ENCODE measurements at regions not wholly inside any gene's neighbourhood (a gene's known extent, or its start where the extent isn't known, plus 50 kb on each side); places are given as distances from the start of the nearest gene placed in this dataset.

DNA sequence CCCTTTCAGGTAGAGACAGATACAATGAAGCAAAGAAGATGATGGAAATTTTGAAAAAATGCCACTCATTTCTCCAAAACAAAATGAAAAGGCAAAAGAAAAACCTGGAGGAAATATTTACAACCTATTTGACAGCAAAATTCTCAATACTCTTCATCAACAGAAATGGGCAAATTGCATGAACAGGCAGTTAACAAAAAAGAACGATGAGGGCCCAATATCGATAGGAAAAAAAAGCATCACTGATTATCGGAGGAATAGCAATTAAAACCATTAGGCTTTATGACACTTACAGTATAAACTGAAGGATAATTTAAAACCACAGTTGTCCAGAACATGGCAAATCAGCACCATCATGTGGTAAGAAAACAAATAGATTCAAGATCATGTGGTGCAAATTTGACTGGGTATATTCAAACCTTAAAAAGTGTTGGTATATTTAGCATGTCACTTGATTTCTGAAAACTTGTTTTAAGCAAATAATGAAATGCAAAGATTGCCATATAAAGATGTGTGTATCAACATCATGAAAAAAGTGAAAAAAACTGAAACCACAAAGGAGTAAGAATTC, 222.9 kb downstream of the BRD1 start:
- no peaks in the 10 kb centered on the region for H3F3A ChIP-seq (replicated peaks; ENCODE audit: low read depth)
- no peaks in the 10 kb centered on the region for H3K79me2 ChIP-seq (replicated peaks; ENCODE audit: insufficient read depth)
- no peak for ATAC-seq
- no peaks in the 10 kb centered on the region for H3K9me2 ChIP-seq (ENCODE audit: insufficient read depth)
- no peak overlapping the region for H2AFZ ChIP-seq
- no peak overlapping the region for H3K4me3 Mint-ChIP-seq
- TF ChIP-seq, protein P1, sequence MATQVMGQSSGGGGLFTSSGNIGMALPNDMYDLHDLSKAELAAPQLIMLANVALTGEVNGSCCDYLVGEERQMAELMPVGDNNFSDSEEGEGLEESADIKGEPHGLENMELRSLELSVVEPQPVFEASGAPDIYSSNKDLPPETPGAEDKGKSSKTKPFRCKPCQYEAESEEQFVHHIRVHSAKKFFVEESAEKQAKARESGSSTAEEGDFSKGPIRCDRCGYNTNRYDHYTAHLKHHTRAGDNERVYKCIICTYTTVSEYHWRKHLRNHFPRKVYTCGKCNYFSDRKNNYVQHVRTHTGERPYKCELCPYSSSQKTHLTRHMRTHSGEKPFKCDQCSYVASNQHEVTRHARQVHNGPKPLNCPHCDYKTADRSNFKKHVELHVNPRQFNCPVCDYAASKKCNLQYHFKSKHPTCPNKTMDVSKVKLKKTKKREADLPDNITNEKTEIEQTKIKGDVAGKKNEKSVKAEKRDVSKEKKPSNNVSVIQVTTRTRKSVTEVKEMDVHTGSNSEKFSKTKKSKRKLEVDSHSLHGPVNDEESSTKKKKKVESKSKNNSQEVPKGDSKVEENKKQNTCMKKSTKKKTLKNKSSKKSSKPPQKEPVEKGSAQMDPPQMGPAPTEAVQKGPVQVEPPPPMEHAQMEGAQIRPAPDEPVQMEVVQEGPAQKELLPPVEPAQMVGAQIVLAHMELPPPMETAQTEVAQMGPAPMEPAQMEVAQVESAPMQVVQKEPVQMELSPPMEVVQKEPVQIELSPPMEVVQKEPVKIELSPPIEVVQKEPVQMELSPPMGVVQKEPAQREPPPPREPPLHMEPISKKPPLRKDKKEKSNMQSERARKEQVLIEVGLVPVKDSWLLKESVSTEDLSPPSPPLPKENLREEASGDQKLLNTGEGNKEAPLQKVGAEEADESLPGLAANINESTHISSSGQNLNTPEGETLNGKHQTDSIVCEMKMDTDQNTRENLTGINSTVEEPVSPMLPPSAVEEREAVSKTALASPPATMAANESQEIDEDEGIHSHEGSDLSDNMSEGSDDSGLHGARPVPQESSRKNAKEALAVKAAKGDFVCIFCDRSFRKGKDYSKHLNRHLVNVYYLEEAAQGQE (IDR thresholded peaks at IDR 0.05; ENCODE audit: unreplicated experiment), result no peak
- TF ChIP-seq ZNF331 (CRISPR knock-in tag; IDR thresholded peaks at IDR 0.05; ENCODE audit: low read depth), result no peak
- H3K36me3 ChIP-seq (ENCODE audit: insufficient read depth), result no peaks in the 10 kb centered on the region
- H4K20me1 ChIP-seq (replicated peaks; ENCODE audit: insufficient read depth), result no peaks in the 10 kb centered on the region
- peaks cover 10% of the 10 kb centered on the region for H3K27me3 Mint-ChIP-seq (ENCODE audit: insufficient read depth, low read depth, poor library complexity)
- H3K27ac ChIP-seq (ENCODE audit: low read depth), result no peak overlapping the region
- peaks cover 21% of the 10 kb centered on the region for H3K9me3 Mint-ChIP-seq
- H3K4me1 ChIP-seq (ENCODE audit: insufficient read depth), result no peaks in the 10 kb centered on the region
- peaks cover 7% of the 10 kb centered on the region; the same call in 2 of the 3 replicates for H3K36me3 Mint-ChIP-seq (ENCODE audit: low read depth)
- H3K27ac Mint-ChIP-seq, result no peak overlapping the region
- peak; percentile 1 for DNase-seq (ENCODE audit: low spot score)
- H3K4me2 ChIP-seq, result no peak overlapping the region
- no peaks in the 10 kb centered on the region for H3K4me1 Mint-ChIP-seq
- H3K4me3 ChIP-seq, result no peak overlapping the region
- H3K27me3 ChIP-seq (ENCODE audit: insufficient read depth), result no peaks in the 10 kb centered on the region

DNA sequence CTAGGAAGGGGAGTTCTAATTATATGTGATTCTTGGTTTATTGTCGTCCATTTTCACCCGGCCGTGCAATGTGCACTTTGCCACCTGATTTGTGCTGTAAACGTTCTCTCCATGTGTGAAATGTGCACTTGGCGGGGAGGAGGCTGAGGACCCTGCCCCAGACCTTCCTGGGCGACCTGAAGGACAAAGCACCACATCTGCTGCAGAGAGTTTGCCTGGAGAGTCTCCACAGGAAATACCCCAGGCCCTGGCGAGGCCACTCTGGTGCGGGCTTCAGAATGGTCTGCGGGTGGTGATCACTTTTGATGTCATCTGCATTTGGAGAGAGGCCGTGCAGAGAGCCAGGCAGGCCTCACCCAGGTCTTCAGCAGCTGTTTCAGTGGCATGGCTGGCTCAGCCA, 224.7 kb downstream of the BRD1 start:
- peaks cover 10% of the 10 kb centered on the region for H3K27me3 Mint-ChIP-seq (ENCODE audit: insufficient read depth, low read depth, poor library complexity)
- DNase-seq (ENCODE audit: low spot score), result no peak
- TF ChIP-seq ZNF331 (CRISPR knock-in tag; IDR thresholded peaks at IDR 0.05; ENCODE audit: low read depth), result no peak
- TF ChIP-seq, protein P2, sequence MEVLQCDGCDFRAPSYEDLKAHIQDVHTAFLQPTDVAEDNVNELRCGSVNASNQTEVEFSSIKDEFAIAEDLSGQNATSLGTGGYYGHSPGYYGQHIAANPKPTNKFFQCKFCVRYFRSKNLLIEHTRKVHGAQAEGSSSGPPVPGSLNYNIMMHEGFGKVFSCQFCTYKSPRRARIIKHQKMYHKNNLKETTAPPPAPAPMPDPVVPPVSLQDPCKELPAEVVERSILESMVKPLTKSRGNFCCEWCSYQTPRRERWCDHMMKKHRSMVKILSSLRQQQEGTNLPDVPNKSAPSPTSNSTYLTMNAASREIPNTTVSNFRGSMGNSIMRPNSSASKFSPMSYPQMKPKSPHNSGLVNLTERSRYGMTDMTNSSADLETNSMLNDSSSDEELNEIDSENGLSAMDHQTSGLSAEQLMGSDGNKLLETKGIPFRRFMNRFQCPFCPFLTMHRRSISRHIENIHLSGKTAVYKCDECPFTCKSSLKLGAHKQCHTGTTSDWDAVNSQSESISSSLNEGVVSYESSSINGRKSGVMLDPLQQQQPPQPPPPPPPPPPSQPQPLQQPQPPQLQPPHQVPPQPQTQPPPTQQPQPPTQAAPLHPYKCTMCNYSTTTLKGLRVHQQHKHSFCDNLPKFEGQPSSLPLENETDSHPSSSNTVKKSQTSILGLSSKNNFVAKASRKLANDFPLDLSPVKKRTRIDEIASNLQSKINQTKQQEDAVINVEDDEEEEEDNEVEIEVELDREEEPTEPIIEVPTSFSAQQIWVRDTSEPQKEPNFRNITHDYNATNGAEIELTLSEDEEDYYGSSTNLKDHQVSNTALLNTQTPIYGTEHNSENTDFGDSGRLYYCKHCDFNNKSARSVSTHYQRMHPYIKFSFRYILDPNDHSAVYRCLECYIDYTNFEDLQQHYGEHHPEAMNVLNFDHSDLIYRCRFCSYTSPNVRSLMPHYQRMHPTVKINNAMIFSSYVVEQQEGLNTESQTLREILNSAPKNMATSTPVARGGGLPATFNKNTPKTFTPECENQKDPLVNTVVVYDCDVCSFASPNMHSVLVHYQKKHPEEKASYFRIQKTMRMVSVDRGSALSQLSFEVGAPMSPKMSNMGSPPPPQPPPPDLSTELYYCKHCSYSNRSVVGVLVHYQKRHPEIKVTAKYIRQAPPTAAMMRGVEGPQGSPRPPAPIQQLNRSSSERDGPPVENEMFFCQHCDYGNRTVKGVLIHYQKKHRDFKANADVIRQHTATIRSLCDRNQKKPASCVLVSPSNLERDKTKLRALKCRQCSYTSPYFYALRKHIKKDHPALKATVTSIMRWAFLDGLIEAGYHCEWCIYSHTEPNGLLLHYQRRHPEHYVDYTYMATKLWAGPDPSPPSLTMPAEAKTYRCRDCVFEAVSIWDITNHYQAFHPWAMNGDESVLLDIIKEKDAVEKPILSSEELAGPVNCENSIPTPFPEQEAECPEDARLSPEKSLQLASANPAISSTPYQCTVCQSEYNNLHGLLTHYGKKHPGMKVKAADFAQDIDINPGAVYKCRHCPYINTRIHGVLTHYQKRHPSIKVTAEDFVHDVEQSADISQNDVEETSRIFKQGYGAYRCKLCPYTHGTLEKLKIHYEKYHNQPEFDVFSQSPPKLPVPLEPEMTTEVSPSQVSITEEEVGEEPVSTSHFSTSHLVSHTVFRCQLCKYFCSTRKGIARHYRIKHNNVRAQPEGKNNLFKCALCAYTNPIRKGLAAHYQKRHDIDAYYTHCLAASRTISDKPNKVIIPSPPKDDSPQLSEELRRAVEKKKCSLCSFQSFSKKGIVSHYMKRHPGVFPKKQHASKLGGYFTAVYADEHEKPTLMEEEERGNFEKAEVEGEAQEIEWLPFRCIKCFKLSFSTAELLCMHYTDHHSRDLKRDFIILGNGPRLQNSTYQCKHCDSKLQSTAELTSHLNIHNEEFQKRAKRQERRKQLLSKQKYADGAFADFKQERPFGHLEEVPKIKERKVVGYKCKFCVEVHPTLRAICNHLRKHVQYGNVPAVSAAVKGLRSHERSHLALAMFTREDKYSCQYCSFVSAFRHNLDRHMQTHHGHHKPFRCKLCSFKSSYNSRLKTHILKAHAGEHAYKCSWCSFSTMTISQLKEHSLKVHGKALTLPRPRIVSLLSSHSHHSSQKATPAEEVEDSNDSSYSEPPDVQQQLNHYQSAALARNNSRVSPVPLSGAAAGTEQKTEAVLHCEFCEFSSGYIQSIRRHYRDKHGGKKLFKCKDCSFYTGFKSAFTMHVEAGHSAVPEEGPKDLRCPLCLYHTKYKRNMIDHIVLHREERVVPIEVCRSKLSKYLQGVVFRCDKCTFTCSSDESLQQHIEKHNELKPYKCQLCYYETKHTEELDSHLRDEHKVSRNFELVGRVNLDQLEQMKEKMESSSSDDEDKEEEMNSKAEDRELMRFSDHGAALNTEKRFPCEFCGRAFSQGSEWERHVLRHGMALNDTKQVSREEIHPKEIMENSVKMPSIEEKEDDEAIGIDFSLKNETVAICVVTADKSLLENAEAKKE (CRISPR knock-in tag; IDR thresholded peaks at IDR 0.05), result no peak
- TF ChIP-seq, protein P3, sequence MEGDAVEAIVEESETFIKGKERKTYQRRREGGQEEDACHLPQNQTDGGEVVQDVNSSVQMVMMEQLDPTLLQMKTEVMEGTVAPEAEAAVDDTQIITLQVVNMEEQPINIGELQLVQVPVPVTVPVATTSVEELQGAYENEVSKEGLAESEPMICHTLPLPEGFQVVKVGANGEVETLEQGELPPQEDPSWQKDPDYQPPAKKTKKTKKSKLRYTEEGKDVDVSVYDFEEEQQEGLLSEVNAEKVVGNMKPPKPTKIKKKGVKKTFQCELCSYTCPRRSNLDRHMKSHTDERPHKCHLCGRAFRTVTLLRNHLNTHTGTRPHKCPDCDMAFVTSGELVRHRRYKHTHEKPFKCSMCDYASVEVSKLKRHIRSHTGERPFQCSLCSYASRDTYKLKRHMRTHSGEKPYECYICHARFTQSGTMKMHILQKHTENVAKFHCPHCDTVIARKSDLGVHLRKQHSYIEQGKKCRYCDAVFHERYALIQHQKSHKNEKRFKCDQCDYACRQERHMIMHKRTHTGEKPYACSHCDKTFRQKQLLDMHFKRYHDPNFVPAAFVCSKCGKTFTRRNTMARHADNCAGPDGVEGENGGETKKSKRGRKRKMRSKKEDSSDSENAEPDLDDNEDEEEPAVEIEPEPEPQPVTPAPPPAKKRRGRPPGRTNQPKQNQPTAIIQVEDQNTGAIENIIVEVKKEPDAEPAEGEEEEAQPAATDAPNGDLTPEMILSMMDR (conservative IDR thresholded peaks at IDR 0.05; ENCODE audit: low read depth in 2 of 2), result no peak
- no peak for TF ChIP-seq EZH2 (IDR thresholded peaks at IDR 0.05; ENCODE audit: low read depth, unreplicated experiment)
- TF ChIP-seq, protein P4, sequence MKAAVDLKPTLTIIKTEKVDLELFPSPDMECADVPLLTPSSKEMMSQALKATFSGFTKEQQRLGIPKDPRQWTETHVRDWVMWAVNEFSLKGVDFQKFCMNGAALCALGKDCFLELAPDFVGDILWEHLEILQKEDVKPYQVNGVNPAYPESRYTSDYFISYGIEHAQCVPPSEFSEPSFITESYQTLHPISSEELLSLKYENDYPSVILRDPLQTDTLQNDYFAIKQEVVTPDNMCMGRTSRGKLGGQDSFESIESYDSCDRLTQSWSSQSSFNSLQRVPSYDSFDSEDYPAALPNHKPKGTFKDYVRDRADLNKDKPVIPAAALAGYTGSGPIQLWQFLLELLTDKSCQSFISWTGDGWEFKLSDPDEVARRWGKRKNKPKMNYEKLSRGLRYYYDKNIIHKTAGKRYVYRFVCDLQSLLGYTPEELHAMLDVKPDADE (IDR thresholded peaks at IDR 0.05), result no peak
- no peak for TF ChIP-seq ZNF114 (CRISPR knock-in tag; IDR thresholded peaks at IDR 0.05)
- TF ChIP-seq CREB1 (CRISPR knock-in tag; IDR thresholded peaks at IDR 0.05; ENCODE audit: low read depth), result no peak
- no peak for TF ChIP-seq STAT1 (IDR thresholded peaks at IDR 0.05; ENCODE audit: unreplicated experiment)

More for the DNA sequence above, 224.7 kb downstream of the BRD1 start:
- Histone ChIP-seq H3K36me3 (ENCODE audit: insufficient read depth) (no peaks in the 10 kb centered on the region; the same call in 1 of the 2 replicates), H3K4me1 (ENCODE audit: insufficient read depth) (no peaks in the 10 kb centered on the region), H2AFZ (no peak overlapping the region), H3F3A (replicated peaks; ENCODE audit: low read depth) (no peaks in the 10 kb centered on the region), H3K9me2 (ENCODE audit: insufficient read depth) (no peaks in the 10 kb centered on the region), H3K79me2 (replicated peaks; ENCODE audit: insufficient read depth) (no peaks in the 10 kb centered on the region), H3K27ac (ENCODE audit: low read depth) (no peak overlapping the region), H3K27me3 (ENCODE audit: insufficient read depth) (no peaks in the 10 kb centered on the region), H3K4me2 (no peak overlapping the region), H4K20me1 (replicated peaks; ENCODE audit: insufficient read depth) (no peaks in the 10 kb centered on the region), H3K4me3 (no peak overlapping the region)
- Mint-ChIP-seq H3K4me3 (no peak overlapping the region), H3K27ac (no peak overlapping the region), H3K9me3 (peaks cover 21% of the 10 kb centered on the region), H3K4me1 (no peaks in the 10 kb centered on the region), H3K36me3 (ENCODE audit: low read depth) (peaks cover 7% of the 10 kb centered on the region; the same call in 2 of the 3 replicates)
- ATAC-seq, result no peak

Measured in GM23338 (cell line).